Neuronal stem cell (in vitro differentiated cells): ENCODE measurements at regions not wholly inside any gene's neighbourhood (a gene's known extent, or its start where the extent isn't known, plus 50 kb on each side); places are given as distances from the start of the nearest gene placed in this dataset.

ENCODE experiments used
- DNase-seq: peaks from one replicate; pipeline ENCODE4 v3.0.0-alpha.2; 2013; ENCODE audit warnings: low spot score
- H2AFZ ChIP-seq: one replicate; pipeline ENCODE4 v1.6.1; 2013; ENCODE audit warnings: mild to moderate bottlenecking, low read length, inconsistent platforms
- H2AK5ac ChIP-seq: 2 replicates; pipeline ENCODE4 v1.6.1; 2013; ENCODE audit warnings: low read depth, mild to moderate bottlenecking, inconsistent platforms, low read length, moderate library complexity, mixed read lengths
- H2BK120ac ChIP-seq: 2 replicates; pipeline ENCODE4 v1.6.1; 2013; ENCODE audit warnings: low read depth, mild to moderate bottlenecking, inconsistent platforms, low read length, moderate library complexity, mixed read lengths
- H2BK12ac ChIP-seq: one replicate; pipeline ENCODE4 v1.6.1; 2013; ENCODE audit warnings: low read length, inconsistent platforms
- H2BK15ac ChIP-seq: 2 replicates; pipeline ENCODE4 v1.6.1; 2013; ENCODE audit warnings: mild to moderate bottlenecking, low read length, inconsistent platforms, mixed read lengths
- H2BK5ac ChIP-seq: one replicate; pipeline ENCODE4 v1.6.1; 2013; ENCODE audit warnings: inconsistent platforms, mild to moderate bottlenecking, low read length, moderate library complexity
- H3K14ac ChIP-seq: one replicate; pipeline ENCODE4 v1.6.1; 2013; ENCODE audit warnings: low read length, inconsistent platforms
- H3K18ac ChIP-seq: 2 replicates; pipeline ENCODE4 v1.6.1; 2013; ENCODE audit warnings: low read length, inconsistent platforms
- H3K23ac ChIP-seq: 2 replicates; pipeline ENCODE4 v1.6.1; 2013; ENCODE audit warnings: low read depth, mild to moderate bottlenecking, mixed read lengths, low read length, inconsistent platforms; ENCODE audit not compliant: poor library complexity
- H3K27ac ChIP-seq: replicated peaks from 3 replicates; pipeline ENCODE4 v1.5.1; 2013; ENCODE audit warnings: low read length, inconsistent platforms
- H3K27me3 ChIP-seq, 3 experiments: 2 replicates each; pipeline ENCODE4 v1.6.1; 2013; ENCODE audit warnings: low read length in 3 of 3, mild to moderate bottlenecking in 2 of 3, inconsistent platforms in 1 of 3, low read depth in 1 of 3, mixed read lengths in 1 of 3, moderate library complexity in 1 of 3; ENCODE audit not compliant: control insufficient read depth in 3 of 3, insufficient read depth in 3 of 3
- H3K36me3 ChIP-seq, 2 donors: replicated peaks in 1 of 2; 2 replicates each; pipeline ENCODE4 v1.6.1; 2013; ENCODE audit warnings: low read length in 2 of 2; ENCODE audit not compliant: control insufficient read depth in 2 of 2, insufficient read depth in 2 of 2
- H3K4ac ChIP-seq: 2 replicates; pipeline ENCODE4 v1.6.1; 2013; ENCODE audit warnings: inconsistent platforms, mild to moderate bottlenecking, low read length, moderate library complexity
- H3K4me1 ChIP-seq, 2 donors: 1 replicate in 1 of 2; 2 replicates in 1 of 2; pipeline ENCODE4 v1.6.1; 2013; ENCODE audit warnings: low read length in 2 of 2, low read depth in 1 of 2; ENCODE audit not compliant: control insufficient read depth in 2 of 2, insufficient read depth in 1 of 2
- H3K4me2 ChIP-seq: one replicate; pipeline ENCODE4 v1.6.1; 2013; ENCODE audit warnings: mild to moderate bottlenecking, low read length, inconsistent platforms; ENCODE audit not compliant: insufficient read depth, poor library complexity, severe bottlenecking
- H3K4me3 ChIP-seq, 2 donors: 2 replicates each; pipeline ENCODE4 v1.5.1; 2013; ENCODE audit warnings: low read length in 2 of 2, mild to moderate bottlenecking in 2 of 2, inconsistent platforms in 1 of 2, moderate library complexity in 1 of 2
- H3K79me1 ChIP-seq: one replicate; pipeline ENCODE4 v1.6.1; 2013; ENCODE audit warnings: low read depth, mild to moderate bottlenecking, inconsistent platforms, low read length, moderate library complexity
- H3K9ac ChIP-seq: one replicate; pipeline ENCODE4 v1.6.1; 2013; ENCODE audit warnings: mild to moderate bottlenecking, low read depth, low read length, inconsistent platforms; ENCODE audit not compliant: poor library complexity
- H3K9me3 ChIP-seq, 2 donors: replicated peaks in 1 of 2; 2 replicates each; pipeline versions ENCODE3 to v1.6.1; 2013; ENCODE audit warnings: low read length in 2 of 2, mild to moderate bottlenecking in 2 of 2, inconsistent platforms in 1 of 2, low read depth in 1 of 2, mixed read lengths in 1 of 2, moderate library complexity in 1 of 2; ENCODE audit not compliant: control insufficient read depth in 2 of 2, insufficient read depth in 1 of 2
- H4K8ac ChIP-seq: one replicate; pipeline ENCODE4 v1.6.1; 2013; ENCODE audit warnings: low read depth, mild to moderate bottlenecking, inconsistent platforms, low read length, moderate library complexity
- H4K91ac ChIP-seq: one replicate; pipeline ENCODE4 v1.6.1; 2013; ENCODE audit warnings: low read length, low read depth, mild to moderate bottlenecking, inconsistent platforms; ENCODE audit not compliant: poor library complexity
- WGBS, 2 donors: extraction: QIAGEN DNeasy Blood & Tissue Kit; methylation state at CpG; one replicate each; pipeline ENCODE4 v1.1.7; 2013; ENCODE audit warnings: missing lambda C conversion rate in 2 of 2, mixed read lengths in 1 of 2; ENCODE audit not compliant: insufficient read length in 2 of 2, insufficient replicate concordance in 1 of 2; ENCODE audit errors: extremely low coverage in 2 of 2; 5-methylcytosine and 5-hydroxymethylcytosine counted together

- Histone ChIP-seq H3K23ac (no peak overlapping the region), H3K4me3 (no peak overlapping the region), H2BK15ac (no peak overlapping the region), H3K18ac (no peak overlapping the region), H4K91ac (no peak overlapping the region), H3K4me2 (no peak overlapping the region), H3K9ac (no peak overlapping the region), H3K79me1 (no peaks in the 10 kb centered on the region), H2BK5ac (no peak overlapping the region), H3K14ac (no peak overlapping the region), H3K27ac (no peak overlapping the region), H2BK120ac (no peak overlapping the region), H3K36me3 (no peaks in the 10 kb centered on the region), H3K27me3 (no peaks in the 10 kb centered on the region), H3K4ac (no peak overlapping the region), H2AFZ (no peak overlapping the region), H2BK12ac (no peak overlapping the region), H4K8ac (no peak overlapping the region), H2AK5ac (no peak overlapping the region), H3K9me3 (no peaks in the 10 kb centered on the region), H3K4me1 (no peaks in the 10 kb centered on the region)
- no CpG with 5 or more reads among the region's 5 CpGs for WGBS, 2 donors
- DNase-seq: no peak
These were observed 193.7 kb downstream of the MAGEB5 start for GRCh38 chrX:26409636-26410035.

- no peak for DNase-seq
- Histone ChIP-seq H3K4me1 (no peaks in the 10 kb centered on the region), H3K23ac (no peak overlapping the region), H3K79me1 (no peaks in the 10 kb centered on the region), H2BK12ac (no peak overlapping the region), H3K18ac (no peak overlapping the region), H3K14ac (no peak overlapping the region), H2BK15ac (no peak overlapping the region), H3K36me3 (no peaks in the 10 kb centered on the region), H2AK5ac (no peak overlapping the region), H4K8ac (no peak overlapping the region), H2BK5ac (no peak overlapping the region), H3K9me3 (no peaks in the 10 kb centered on the region), H3K4me3 (no peak overlapping the region), H3K27ac (no peak overlapping the region), H3K9ac (no peak overlapping the region), H4K91ac (no peak overlapping the region), H3K27me3 (no peaks in the 10 kb centered on the region), H3K4me2 (no peak overlapping the region), H2AFZ (no peak overlapping the region), H3K4ac (no peak overlapping the region), H2BK120ac (no peak overlapping the region)
- WGBS, 2 donors: no CpG with 5 or more reads among the region's 4 CpGs
These were observed 171.9 kb downstream of the MAGEB5 start for GRCh38 chrX:26387906-26388305.

- H2AFZ ChIP-seq: peak overlapping the region; percentile 41
- no CpG with 5 or more reads among the region's 5 CpGs for WGBS, 2 donors
- H3K4me1 ChIP-seq: no peaks in the 10 kb centered on the region
- no peak overlapping the region for H3K18ac ChIP-seq
- H3K27ac ChIP-seq: no peak overlapping the region
- H3K9ac ChIP-seq: no peak overlapping the region
- no peak overlapping the region for H3K23ac ChIP-seq
- H3K4me3 ChIP-seq: no peak overlapping the region
- H3K79me1 ChIP-seq: no peaks in the 10 kb centered on the region
- DNase-seq: no peak
- no peak overlapping the region for H2BK5ac ChIP-seq
- H2AK5ac ChIP-seq: no peak overlapping the region
- no peak overlapping the region for H2BK12ac ChIP-seq
- H3K4ac ChIP-seq: no peak overlapping the region
- H4K8ac ChIP-seq: no peak overlapping the region
- H4K91ac ChIP-seq: no peak overlapping the region
- H2BK15ac ChIP-seq: no peak overlapping the region
- H2BK120ac ChIP-seq: no peak overlapping the region
- no peaks in the 10 kb centered on the region for H3K9me3 ChIP-seq
- no peak overlapping the region for H3K4me2 ChIP-seq
- H3K27me3 ChIP-seq: no peaks in the 10 kb centered on the region
- no peaks in the 10 kb centered on the region for H3K36me3 ChIP-seq
- no peak overlapping the region for H3K14ac ChIP-seq
These were observed 160.2 kb downstream of the MAGEB5 start for GRCh38 chrX:26376037-26376708.

GRCh38 chrX:26375346-26375745 is 159.4 kb downstream of the MAGEB5 start:
- H3K9me3 ChIP-seq: no peaks in the 10 kb centered on the region
- H3K4me2 ChIP-seq: no peak overlapping the region
- H3K9ac ChIP-seq: no peak overlapping the region
- H3K4me1 ChIP-seq: no peaks in the 10 kb centered on the region
- no peaks in the 10 kb centered on the region for H3K36me3 ChIP-seq
- H2AFZ ChIP-seq: no peak overlapping the region
- no CpG with 5 or more reads among the region's 3 CpGs for WGBS, 2 donors
- H4K8ac ChIP-seq: no peak overlapping the region
- no peak overlapping the region for H3K4ac ChIP-seq
- H3K27me3 ChIP-seq: no peaks in the 10 kb centered on the region
- H2AK5ac ChIP-seq: no peak overlapping the region
- H3K18ac ChIP-seq: no peak overlapping the region
- H4K91ac ChIP-seq: no peak overlapping the region
- H2BK12ac ChIP-seq: no peak overlapping the region
- no peak overlapping the region for H3K14ac ChIP-seq
- H3K4me3 ChIP-seq: no peak overlapping the region
- H2BK15ac ChIP-seq: no peak overlapping the region
- no peak overlapping the region for H2BK120ac ChIP-seq
- DNase-seq: no peak
- H3K27ac ChIP-seq: no peak overlapping the region
- H3K23ac ChIP-seq: no peak overlapping the region
- no peak overlapping the region for H2BK5ac ChIP-seq
- H3K79me1 ChIP-seq: no peaks in the 10 kb centered on the region
